PC-9 (cell line): ENCODE measurements at regions not wholly inside any gene's neighbourhood (a gene's known extent, or its start where the extent isn't known, plus 50 kb on each side); places are given as distances from the start of the nearest gene placed in this dataset.

Experiments used
- BruUV-seq: library from RNA; stranded (reverse); fragments of 400-500 nt; replicated peaks from 2 replicates; lab custom pipeline; 2021; lab: Mats Ljungman, UMichigan
- CTCF ChIA-PET: fragments of 300-600 bp; sonication (Branson Sonifier 250); formaldehyde crosslinking; loops from one replicate; lab custom pipeline; 2022; ENCODE audit warnings: antibody characterized with exemption; lab: Charles Lee
- POLR2A ChIA-PET: fragments of 300-600 bp; sonication (Branson Sonifier 250); formaldehyde crosslinking; loops from one replicate; lab custom pipeline; 2022; ENCODE audit warnings: antibody characterized with exemption; ENCODE audit not compliant: unreplicated experiment; lab: Charles Lee
- DNase-seq, 2 experiments: peaks; one replicate each; pipeline versions ENCODE4 v3.0.0 to v3.0.0-alpha.2; 2015 to 2022; ENCODE audit warnings: mixed read lengths in 1 of 2
- H2AFZ ChIP-seq: fragments of 200-600 bp; sonication (generic); 2 replicates; pipeline ENCODE4 v1.8.1; 2017; ENCODE audit warnings: antibody characterized with exemption
- H3F3A ChIP-seq: fragments of 200-600 bp; sonication (generic); 2 replicates; pipeline ENCODE4 v1.8.1; 2017; ENCODE audit warnings: antibody characterized with exemption, mild to moderate bottlenecking, low read depth; ENCODE audit not compliant: insufficient read depth
- H3K27ac ChIP-seq: fragments of 200-600 bp; sonication (generic); 2 replicates; pipeline ENCODE4 v1.6.1; 2016; ENCODE audit warnings: mixed run types
- H3K27me3 ChIP-seq: fragments of 200-600 bp; sonication (generic); 2 replicates; pipeline ENCODE4 v1.6.1; 2016; ENCODE audit warnings: low read depth, mixed run types; ENCODE audit not compliant: insufficient read depth
- H3K36me3 ChIP-seq: fragments of 200-600 bp; sonication (generic); 2 replicates; pipeline ENCODE4 v1.6.1; 2016; ENCODE audit warnings: low read depth, mixed run types
- H3K4me1 ChIP-seq: fragments of 200-600 bp; sonication (generic); replicated peaks from 2 replicates; pipeline ENCODE4 v1.6.1; 2016; ENCODE audit warnings: mixed run types; ENCODE audit not compliant: insufficient read depth
- H3K4me2 ChIP-seq: fragments of 200-600 bp; sonication (generic); 2 replicates; pipeline ENCODE4 v1.6.1; 2017; ENCODE audit warnings: mixed run types
- H3K4me3 ChIP-seq: fragments of 200-600 bp; sonication (generic); 2 replicates; pipeline ENCODE4 v1.6.1; 2016; ENCODE audit warnings: mixed run types
- H3K79me2 ChIP-seq: fragments of 200-600 bp; sonication (generic); 2 replicates; pipeline ENCODE4 v1.6.1; 2017; ENCODE audit warnings: low read depth, mixed run types
- H3K9me2 ChIP-seq: fragments of 200-600 bp; sonication (generic); 2 replicates; pipeline ENCODE4 v1.8.1; 2017; ENCODE audit warnings: mild to moderate bottlenecking; ENCODE audit not compliant: insufficient read depth
- H3K9me3 ChIP-seq: fragments of 200-600 bp; sonication (generic); 2 replicates; pipeline ENCODE4 v1.8.1; 2016; ENCODE audit warnings: low read depth; ENCODE audit not compliant: insufficient read depth
- H4K20me1 ChIP-seq: fragments of 200-600 bp; sonication (generic); 2 replicates; pipeline ENCODE4 v1.8.1; 2017; ENCODE audit not compliant: insufficient read depth
- EZH2 ChIP-seq: fragments of 200-600 bp; sonication (generic); IDR thresholded peaks from 2 replicates; pipeline ENCODE4 v1.8.0; 2017; ENCODE audit warnings: antibody characterized with exemption, low read depth
- intact Hi-C: fragments of 100-400 bp; cut with micrococcal nuclease; formaldehyde crosslinking; loops from one replicate; pipeline ENCODE4 v1.10.0; 2022; ENCODE audit not compliant: unreplicated experiment
- TF ChIP-seq, protein P1 (sequence below): fragments of 200-600 bp; sonication (generic); conservative IDR thresholded peaks from 2 replicates; pipeline ENCODE4 v1.6.1; 2017; ENCODE audit warnings: mixed run types, antibody characterized with exemption, mild to moderate bottlenecking, moderate library complexity

DNA sequence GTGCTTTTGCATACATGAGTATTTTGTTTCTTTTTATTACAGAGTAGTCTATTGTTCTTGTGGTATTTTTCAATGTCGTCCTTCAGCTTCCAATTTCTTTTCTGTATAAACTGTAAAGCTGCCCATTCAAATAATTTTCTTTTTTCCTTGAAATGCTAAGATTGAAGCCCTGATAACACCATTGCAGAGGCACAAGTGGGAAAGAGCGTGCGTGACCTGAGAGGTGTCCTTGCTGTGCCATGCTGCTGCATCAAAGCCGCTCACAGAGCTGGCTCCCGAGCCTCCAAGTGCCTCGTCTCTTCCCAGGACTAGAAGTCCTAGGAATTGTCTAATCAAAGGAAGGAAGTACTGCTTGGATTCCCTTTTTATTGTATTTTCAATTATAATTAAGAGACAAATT, 101.9 kb upstream of the PFN2 start:
- CTCF ChIA-PET = no interaction called here
- Histone ChIP-seq H3K79me2 (no peaks in the 10 kb centered on the region), H3K4me1 (peaks cover 6% of the 10 kb centered on the region), H3K36me3 (no peaks in the 10 kb centered on the region), H3F3A (no peaks in the 10 kb centered on the region), H3K9me3 (no peaks in the 10 kb centered on the region; the same call in 1 of the 2 replicates), H2AFZ (no peak overlapping the region), H3K27ac (no peak overlapping the region), H4K20me1 (no peaks in the 10 kb centered on the region), H3K4me2 (no peak overlapping the region), H3K27me3 (peaks cover 5% of the 10 kb centered on the region; the same call in 1 of the 2 replicates), H3K4me3 (no peak overlapping the region), H3K9me2 (no peaks in the 10 kb centered on the region)
- no TSS peak for BruUV-seq
- intact Hi-C loops = no loop called here
- POLR2A ChIA-PET = no interaction called here
- TF ChIP-seq, protein P1, sequence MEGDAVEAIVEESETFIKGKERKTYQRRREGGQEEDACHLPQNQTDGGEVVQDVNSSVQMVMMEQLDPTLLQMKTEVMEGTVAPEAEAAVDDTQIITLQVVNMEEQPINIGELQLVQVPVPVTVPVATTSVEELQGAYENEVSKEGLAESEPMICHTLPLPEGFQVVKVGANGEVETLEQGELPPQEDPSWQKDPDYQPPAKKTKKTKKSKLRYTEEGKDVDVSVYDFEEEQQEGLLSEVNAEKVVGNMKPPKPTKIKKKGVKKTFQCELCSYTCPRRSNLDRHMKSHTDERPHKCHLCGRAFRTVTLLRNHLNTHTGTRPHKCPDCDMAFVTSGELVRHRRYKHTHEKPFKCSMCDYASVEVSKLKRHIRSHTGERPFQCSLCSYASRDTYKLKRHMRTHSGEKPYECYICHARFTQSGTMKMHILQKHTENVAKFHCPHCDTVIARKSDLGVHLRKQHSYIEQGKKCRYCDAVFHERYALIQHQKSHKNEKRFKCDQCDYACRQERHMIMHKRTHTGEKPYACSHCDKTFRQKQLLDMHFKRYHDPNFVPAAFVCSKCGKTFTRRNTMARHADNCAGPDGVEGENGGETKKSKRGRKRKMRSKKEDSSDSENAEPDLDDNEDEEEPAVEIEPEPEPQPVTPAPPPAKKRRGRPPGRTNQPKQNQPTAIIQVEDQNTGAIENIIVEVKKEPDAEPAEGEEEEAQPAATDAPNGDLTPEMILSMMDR = no peak
- no peak for TF ChIP-seq EZH2
- no peak for DNase-seq

- DNase-seq = no peak
- no peaks in the 10 kb centered on the region for H3K36me3 ChIP-seq
- ChIA-PET POLR2A (interaction anchor here (0.6 kb wide), 1 partner anchor 1738 kb away, joined by 4 read pairs; no protein-coding TSS in a partner anchor), CTCF (no interaction called here)
- H2AFZ ChIP-seq = no peak overlapping the region
- peaks cover 6% of the 10 kb centered on the region for H3K4me1 ChIP-seq
- intact Hi-C loops = no loop called here
- H3K9me2 ChIP-seq = no peaks in the 10 kb centered on the region
- peaks cover 5% of the 10 kb centered on the region; the same call in 1 of the 2 replicates for H3K27me3 ChIP-seq
- no peaks in the 10 kb centered on the region for H3F3A ChIP-seq
- no peaks in the 10 kb centered on the region for H3K9me3 ChIP-seq
- H3K4me3 ChIP-seq = no peak overlapping the region
- TF ChIP-seq EZH2 = no peak
- TF ChIP-seq, protein P1 = no peak
- BruUV-seq = no TSS peak
- no peak overlapping the region for H3K27ac ChIP-seq
- no peaks in the 10 kb centered on the region for H3K79me2 ChIP-seq
- H4K20me1 ChIP-seq = no peaks in the 10 kb centered on the region
- H3K4me2 ChIP-seq = no peak overlapping the region
These were observed 99.6 kb upstream of the PFN2 start for GRCh38 chr3:150070271-150070670.

- Histone ChIP-seq H3K9me2 (no peaks in the 10 kb centered on the region), H3K4me3 (no peak overlapping the region), H3F3A (no peaks in the 10 kb centered on the region), H3K9me3 (no peaks in the 10 kb centered on the region), H3K4me2 (no peak overlapping the region), H3K27me3 (peaks cover 5% of the 10 kb centered on the region; the same call in 1 of the 2 replicates), H3K36me3 (no peaks in the 10 kb centered on the region), H4K20me1 (no peaks in the 10 kb centered on the region), H2AFZ (no peak overlapping the region), H3K4me1 (peaks cover 6% of the 10 kb centered on the region), H3K79me2 (no peaks in the 10 kb centered on the region), H3K27ac (no peak overlapping the region)
- TF ChIP-seq, protein P1 = no peak
- TF ChIP-seq EZH2 = no peak
- ChIA-PET POLR2A (no interaction called here), CTCF (no interaction called here)
- no peak for DNase-seq
- intact Hi-C loops = no loop called here
- BruUV-seq = no TSS peak
These were observed 98.9 kb upstream of the PFN2 start for GRCh38 chr3:150069633-150070032.
